ENCODE measurements at regions not wholly inside any gene's neighbourhood (a gene's known extent, or its start where the extent isn't known, plus 50 kb on each side); places are given as distances from the start of the nearest gene placed in this dataset.

DNA sequence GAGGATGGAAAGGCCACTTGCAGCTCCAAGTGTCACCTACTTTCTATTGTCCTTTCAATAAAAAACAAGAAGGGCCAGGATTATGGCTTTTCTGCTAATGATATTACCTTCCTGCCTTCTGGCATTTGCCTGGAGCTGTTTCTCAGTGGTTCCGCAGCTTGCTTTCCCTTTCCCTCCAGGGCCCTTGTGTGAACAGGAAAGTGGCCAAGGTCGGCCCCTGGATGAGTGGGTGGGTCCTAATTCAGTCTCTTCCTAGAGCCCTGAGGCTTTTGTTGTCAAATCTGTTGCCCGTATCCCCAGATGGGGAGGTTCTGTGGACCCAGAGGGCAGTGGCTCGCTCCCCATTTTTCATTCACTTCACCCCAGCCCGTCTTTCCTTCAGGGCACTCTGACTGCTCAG is 64.2 kb upstream of the UMPS start:
- no peak for TF ChIP-seq POLR2A (IDR thresholded peaks at IDR 0.05)
- TF ChIP-seq, protein P1, sequence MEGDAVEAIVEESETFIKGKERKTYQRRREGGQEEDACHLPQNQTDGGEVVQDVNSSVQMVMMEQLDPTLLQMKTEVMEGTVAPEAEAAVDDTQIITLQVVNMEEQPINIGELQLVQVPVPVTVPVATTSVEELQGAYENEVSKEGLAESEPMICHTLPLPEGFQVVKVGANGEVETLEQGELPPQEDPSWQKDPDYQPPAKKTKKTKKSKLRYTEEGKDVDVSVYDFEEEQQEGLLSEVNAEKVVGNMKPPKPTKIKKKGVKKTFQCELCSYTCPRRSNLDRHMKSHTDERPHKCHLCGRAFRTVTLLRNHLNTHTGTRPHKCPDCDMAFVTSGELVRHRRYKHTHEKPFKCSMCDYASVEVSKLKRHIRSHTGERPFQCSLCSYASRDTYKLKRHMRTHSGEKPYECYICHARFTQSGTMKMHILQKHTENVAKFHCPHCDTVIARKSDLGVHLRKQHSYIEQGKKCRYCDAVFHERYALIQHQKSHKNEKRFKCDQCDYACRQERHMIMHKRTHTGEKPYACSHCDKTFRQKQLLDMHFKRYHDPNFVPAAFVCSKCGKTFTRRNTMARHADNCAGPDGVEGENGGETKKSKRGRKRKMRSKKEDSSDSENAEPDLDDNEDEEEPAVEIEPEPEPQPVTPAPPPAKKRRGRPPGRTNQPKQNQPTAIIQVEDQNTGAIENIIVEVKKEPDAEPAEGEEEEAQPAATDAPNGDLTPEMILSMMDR (IDR thresholded peaks at IDR 0.05), result no peak

Data from thyroid gland (tissue), 4 donors.